Activated CD4-positive, CD25-positive, alpha-beta regulatory T cell (primary cell): ENCODE measurements at regions not wholly inside any gene's neighbourhood (a gene's known extent, or its start where the extent isn't known, plus 50 kb on each side); places are given as distances from the start of the nearest gene placed in this dataset.

Experiments
- DNase-seq, 4 experiments: peaks; one replicate each; lab custom pipeline; 2025; lab: John Stamatoyannopoulos, UW

- no peak for DNase-seq
These were observed 113.9 kb downstream of the THNSL2 start for GRCh38 chr2:88283886-88284592.

DNA sequence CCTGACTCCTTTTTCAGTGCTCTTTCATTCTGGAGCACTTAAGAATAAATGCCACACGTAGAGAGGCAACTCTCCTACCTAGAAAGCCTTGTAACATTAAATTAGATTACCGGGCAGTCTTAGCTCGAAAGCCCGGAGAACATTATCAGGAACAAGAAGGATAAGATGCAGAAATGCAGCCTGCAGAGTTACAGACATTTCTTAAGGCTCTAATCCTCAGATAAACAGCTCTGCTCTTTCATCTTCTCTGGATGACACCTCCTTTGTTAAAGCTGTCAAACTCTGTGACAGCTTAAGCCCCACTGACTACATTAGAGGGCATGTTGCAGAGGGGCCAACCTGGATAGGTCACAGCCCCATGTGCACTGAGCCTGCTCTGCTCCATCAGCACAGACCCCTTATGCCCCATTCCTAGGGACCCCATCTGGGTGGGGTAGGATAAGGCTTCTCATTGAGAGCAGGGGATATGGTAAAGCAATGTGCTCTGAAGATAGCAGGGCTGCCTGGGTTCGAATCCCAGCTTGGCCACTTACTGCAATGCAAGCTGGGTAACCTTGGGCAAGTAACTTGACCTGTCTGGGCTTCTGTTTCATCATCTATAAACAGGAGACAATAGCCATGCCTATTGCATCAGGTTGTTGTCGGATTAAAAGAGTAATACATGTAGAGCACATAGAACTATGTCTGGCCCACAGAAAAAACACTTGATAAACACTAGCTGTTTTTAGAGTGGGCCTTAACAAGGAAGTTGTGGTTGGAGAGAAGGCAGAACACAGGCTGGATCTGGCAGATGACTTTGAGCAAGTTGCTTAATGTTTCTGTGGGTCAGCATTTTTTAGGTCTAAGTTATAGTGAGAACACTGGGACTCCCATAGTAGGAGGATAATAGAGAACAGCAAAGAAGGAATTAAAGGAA lies 111.4 kb downstream of the THNSL2 start:
- DNase-seq, result no peak

- DNase-seq, result no peak
These were observed 99.7 kb downstream of the THNSL2 start for GRCh38 chr2:88269836-88270235.

DNA sequence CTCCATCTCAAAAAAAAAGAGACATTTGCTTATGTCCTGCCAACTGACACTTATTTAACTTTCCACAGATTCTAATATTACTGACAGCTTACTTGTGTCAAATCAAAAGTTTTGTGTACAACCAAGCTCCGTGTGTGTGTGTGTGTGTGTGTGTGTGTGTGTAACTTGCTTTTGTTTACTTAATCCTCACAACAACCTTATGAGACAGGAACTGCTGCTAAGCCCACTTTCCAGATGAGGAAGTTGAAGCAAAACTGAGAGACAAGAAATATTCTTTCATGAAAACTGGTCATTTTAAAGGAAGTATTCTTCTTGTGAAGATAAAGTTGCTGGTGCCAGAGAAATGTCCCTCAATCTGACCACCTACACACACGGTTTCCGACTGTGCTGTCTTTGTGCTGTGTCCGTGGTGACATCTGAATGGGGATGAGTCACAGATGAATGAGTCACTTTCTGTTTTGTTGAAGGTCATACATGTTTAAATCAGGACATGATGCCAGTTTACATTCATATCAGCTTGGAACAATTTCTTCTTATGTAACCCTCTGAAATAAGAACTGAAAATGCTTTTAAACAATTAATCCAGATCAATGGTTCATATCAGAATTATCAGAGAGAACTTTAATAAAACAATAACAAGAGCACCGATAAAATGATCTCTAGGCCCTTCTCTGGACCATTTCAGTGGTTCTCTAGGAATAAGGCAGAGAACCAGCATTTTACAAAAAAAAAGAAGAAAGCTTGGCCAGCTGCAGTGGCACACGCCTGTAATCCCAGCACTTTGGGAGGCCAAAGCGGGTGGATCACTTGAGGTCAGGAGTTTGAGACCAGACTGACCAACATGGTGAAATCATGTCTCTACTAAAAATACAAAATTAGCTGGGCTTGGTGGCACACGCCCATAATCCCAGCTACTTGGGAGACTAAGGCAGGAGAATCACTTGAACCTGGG lies 95.5 kb downstream of the THNSL2 start:
- DNase-seq, result no peak

GRCh38 chr2:88263861-88264260 lies 93.7 kb downstream of the THNSL2 start:
- DNase-seq, result no peak

DNA sequence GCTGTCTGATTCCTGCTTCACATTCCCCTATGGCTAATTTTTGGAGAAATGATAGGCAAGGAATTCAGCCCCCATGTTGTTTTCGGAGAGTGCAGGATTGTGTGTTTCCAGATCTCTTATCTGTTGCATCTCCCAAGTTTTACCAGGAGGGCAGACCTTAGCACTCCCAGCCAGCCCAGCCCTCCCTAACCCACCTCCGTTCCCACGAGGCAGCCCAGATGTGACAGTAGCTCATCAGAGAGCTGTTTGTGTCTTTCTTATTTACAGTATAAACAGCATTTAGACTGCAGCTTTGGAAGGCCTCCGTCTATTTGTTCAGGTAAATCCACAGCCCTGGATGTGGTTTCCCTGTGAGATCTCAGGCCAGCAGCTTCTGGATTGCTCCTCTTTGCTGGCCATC lies 91.6 kb downstream of the THNSL2 start:
- no peak for DNase-seq

DNA sequence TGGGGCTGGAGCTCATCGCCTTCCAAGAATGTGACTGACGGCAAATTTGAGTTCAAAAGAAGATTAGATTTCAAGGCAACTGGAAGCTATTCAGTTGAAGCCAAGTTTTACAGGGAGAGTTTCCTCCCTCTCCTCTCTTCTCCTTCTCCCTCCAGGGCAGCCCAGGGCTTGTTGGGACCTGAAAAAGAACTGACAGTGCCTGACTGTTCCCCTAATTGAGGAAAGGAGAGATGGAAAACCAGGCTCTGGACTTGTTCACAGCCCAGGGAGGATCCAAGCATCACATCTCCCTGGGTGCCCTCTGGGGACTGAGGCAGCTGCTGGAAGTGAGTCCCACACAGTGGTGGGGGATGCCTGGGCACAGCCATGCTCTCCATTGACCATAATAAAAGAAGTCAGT lies 88.1 kb downstream of the THNSL2 start:
- DNase-seq, result no peak

GRCh38 chr2:88254437-88255091 lies 84.4 kb downstream of the THNSL2 start:
- no peak for DNase-seq

DNA sequence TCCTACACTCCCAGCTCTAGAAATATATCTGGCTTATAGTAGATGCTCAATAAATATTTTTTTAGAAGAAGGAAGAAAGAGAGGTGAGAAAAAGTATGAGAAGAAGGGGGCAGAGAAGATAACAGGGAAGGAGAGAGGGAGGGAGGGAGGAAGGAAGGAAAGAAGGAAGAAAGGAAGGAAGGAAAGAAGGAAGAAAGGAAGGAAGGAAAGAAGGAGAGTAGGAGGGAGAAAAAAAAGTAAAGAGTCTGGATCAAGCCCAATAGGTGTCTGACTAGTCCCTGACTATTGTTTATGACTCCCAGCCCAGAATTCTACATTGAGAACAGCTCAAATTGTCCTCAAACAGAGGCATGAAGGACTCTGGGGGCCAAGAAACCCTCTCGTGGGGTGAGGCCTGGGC lies 83.9 kb downstream of the THNSL2 start:
- DNase-seq, result no peak

DNA sequence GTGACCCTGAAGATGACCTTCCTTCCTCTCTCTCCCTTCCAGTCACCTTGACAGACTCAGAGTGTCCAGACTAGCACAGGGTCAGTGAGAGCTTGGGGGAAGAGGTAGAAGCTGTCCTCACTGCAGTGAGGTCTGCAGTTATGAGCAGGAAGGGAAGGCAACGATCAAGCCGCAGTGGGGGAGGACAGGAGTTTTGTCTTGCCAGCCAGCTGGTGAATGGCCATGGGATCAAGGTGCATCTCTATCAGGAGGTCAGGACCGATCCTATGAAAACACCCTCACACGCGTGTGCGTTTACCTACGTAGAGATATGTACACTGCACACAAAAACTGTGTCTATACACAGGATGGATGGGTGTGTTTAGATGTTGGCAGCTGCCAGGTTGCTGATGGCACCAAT lies 83.2 kb downstream of the THNSL2 start:
- DNase-seq, result no peak

- DNase-seq, result no peak
These were observed 82.5 kb downstream of the THNSL2 start for GRCh38 chr2:88252646-88253045.

- no peak for DNase-seq
These were observed 82.0 kb downstream of the THNSL2 start for GRCh38 chr2:88252111-88252510.

DNA sequence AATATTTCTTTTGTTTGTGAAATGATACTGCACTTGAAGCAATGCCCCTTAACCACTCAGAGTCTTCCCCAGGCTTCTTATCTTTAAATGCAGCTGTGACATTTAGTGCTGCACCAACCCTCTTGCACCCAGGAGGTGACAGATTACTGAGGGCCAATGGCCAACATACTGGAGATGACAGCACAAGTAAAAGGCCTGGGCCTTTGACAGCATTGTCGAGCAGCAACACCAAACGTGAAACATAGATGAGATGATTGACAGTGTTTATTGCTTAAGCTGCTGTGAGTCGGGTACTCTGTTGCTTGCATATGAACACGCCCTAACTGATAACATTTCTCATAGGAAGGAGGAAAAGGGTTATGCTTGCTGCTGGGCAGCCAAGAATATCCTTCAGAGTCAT lies 80.3 kb downstream of the THNSL2 start:
- no peak for DNase-seq

GRCh38 chr2:88248280-88248828 lies 78.2 kb downstream of the THNSL2 start:
- no peak for DNase-seq

DNA sequence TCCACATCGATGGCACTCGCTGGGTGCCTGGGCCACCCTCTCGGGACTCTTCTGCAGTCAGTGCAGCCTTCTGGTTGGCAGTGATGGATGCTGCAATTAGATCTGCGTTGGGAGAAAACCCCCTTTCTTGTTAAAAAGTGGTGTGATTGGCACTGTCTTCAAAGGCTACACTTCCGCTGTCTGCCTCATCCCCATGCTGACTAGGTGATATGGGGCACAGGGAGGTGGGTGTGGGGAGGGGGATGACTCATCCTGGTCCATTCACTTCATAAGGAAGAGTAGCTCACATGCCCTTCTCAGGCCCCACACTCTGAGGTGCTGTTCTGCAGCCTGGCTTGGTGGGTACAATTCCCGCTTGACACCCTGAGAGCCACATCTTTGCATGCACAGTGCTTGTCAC lies 77.4 kb downstream of the THNSL2 start:
- DNase-seq, result no peak

DNA sequence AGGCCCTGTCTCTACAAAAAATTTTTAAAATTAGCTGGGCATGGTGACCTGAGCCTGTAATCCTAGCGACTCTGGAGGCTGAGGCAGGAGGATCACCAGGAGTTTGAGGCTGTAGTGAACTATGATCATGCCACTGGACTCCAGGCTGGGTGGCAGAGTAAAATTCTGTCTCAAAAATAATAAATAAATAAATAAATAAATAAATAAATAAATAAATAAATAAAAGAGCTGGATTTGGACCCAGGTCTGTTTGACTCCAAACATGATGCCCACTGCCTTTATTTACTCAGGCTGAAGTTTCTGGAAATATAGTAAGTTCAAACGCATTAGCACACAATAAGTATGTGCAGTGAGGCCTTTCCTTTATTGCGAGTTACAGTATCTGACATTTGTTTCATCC lies 75.0 kb downstream of the THNSL2 start:
- DNase-seq, result no peak

- DNase-seq, result no peak
These were observed 69.6 kb downstream of the THNSL2 start for GRCh38 chr2:88239781-88240180.

GRCh38 chr2:88236666-88237065 lies 66.5 kb downstream of the THNSL2 start:
- no peak for DNase-seq
